Lower leg skin (tissue), 3 donors: ENCODE measurements at regions not wholly inside any gene's neighbourhood (a gene's known extent, or its start where the extent isn't known, plus 50 kb on each side); places are given as distances from the start of the nearest gene placed in this dataset.

Source experiments
- CTCF ChIP-seq, 3 donors: fragments of 450-650 bp; IDR thresholded peaks; one replicate each; pipeline ENCODE4 v1.5.1; 2016; ENCODE audit warnings: antibody characterized with exemption in 3 of 3, mild to moderate bottlenecking in 3 of 3, moderate library complexity in 2 of 3
- POLR2A ChIP-seq, 2 donors: fragments of 450-650 bp; IDR thresholded peaks; one replicate each; pipeline ENCODE4 v1.6.1; 2016 to 2017; ENCODE audit warnings: antibody characterized with exemption in 2 of 2, mild to moderate bottlenecking in 1 of 2, moderate library complexity in 1 of 2

GRCh38 chr2:176473851-176474250 lies 204.6 kb downstream of the MTX2 start:
- no peak for TF ChIP-seq CTCF (IDR thresholded peaks at IDR 0.05)
- no peak for TF ChIP-seq POLR2A (IDR thresholded peaks at IDR 0.05)
